SKM-1 treated with dmso at 0.1 percent for 144 hours (cell line): ENCODE measurements at regions not wholly inside any gene's neighbourhood (a gene's known extent, or its start where the extent isn't known, plus 50 kb on each side); places are given as distances from the start of the nearest gene placed in this dataset.
"Not testable (repeated sequence)": the region's sequence is repeated elsewhere in the genome, so short reads cannot be mapped to it uniquely, and the experiment has no call there.

Experiments
- DNase-seq: peaks from one replicate; lab custom pipeline; 2025; ENCODE audit not compliant: unreplicated experiment; lab: John Stamatoyannopoulos, UW

DNA sequence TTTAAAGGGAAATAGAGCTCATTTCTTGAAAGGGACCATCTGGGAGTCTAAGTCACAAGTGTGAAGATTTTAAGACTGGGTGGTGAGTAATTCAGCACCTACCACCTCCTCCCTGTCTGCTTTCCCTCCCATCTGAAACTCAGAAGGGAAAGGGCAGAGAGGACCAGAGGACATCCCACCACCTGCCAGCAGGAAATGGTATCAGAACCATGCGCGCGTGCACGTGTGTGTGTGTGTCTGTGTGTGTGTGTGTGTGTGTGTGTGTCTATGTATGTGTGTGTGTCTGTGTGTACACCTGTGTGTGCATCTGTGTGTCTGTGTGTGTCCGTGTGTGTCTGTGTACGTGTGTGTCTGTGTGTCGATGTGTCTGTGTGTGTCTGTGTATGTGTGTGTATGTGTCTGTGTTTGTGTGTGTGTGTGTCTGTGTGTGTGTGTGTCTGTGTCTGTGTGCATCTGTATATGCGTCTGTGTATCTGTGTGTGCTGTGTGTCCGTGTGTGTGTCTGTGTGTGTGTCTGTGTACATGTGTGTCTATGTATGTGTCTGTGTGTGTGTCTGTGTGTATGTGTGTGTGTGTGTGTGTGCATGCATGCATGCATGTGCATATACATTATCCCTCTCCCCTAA is 76.8 kb downstream of the ZFP36L2 start:
- DNase-seq, result no peak

GRCh38 chr2:43146083-43146482 is 80.3 kb downstream of the ZFP36L2 start:
- DNase-seq, result no peak

- DNase-seq, result peak; percentile 81
These were observed 82.1 kb downstream of the ZFP36L2 start for GRCh38 chr2:43144263-43144662.

GRCh38 chr2:43143756-43144155 is 82.7 kb downstream of the ZFP36L2 start:
- DNase-seq, result no peak

GRCh38 chr2:43142921-43143438 is 83.4 kb downstream of the ZFP36L2 start:
- no peak for DNase-seq

GRCh38 chr2:43141636-43142151 is 84.7 kb downstream of the ZFP36L2 start:
- DNase-seq, result not testable (repeated sequence)

- no peak for DNase-seq
These were observed 86.3 kb downstream of the ZFP36L2 start for GRCh38 chr2:43139996-43140621.

DNA sequence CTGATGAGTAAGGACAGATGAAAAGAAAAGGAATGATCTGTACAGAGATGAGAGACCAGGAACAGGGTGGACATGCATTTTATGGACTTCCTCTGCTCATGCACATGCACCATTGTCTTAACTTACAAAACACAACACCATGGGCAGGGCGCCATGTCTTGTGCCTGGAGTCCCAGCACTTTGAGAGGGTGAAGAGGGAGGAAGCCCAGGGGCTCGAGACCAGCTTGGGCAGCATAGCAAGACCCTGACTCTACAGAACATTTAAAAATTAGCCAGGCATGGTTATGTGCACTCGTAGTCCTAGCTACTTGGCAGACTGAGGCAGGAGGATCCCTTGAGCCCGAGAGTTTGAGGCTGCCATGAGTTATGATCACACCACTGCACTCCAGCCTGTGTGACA is 86.9 kb downstream of the ZFP36L2 start:
- DNase-seq, result no peak

DNA sequence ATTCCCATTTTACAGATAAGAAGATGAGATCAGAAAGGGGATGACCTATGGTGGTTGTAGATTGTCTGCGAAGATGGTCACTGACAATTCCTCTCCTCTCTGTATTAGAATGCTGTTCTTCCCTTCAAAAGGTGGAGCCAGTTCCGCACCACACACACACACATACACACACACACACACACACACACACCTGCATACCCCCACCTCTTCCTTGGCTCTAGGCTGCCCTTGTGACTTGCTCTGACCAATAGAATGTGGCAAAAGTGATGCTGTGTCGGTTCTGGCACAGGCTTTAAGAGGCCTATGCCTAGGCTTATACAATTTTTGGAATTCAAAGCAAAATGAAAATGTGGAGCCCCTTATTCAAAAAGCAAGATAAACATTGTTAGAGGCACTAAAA is 88.0 kb downstream of the ZFP36L2 start:
- DNase-seq, result no peak

DNA sequence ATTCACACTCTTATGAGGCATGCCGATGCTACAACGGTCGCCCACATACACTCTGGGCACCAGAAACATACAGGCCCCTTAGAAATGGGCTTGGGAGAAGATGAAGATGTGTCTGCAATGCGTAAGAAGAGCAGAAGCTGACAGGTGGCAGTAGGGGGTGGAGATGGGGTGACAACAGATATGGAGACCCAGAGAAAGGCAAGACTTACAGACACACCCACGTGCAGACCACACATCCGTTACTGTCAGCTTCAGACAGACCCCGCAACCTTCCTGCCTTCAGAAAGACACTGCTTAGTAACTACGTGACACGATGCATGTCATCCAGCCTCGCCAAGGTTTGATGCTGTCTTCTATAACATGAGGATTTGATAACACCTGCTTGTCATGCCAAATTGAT is 89.5 kb downstream of the ZFP36L2 start:
- no peak for DNase-seq

DNA sequence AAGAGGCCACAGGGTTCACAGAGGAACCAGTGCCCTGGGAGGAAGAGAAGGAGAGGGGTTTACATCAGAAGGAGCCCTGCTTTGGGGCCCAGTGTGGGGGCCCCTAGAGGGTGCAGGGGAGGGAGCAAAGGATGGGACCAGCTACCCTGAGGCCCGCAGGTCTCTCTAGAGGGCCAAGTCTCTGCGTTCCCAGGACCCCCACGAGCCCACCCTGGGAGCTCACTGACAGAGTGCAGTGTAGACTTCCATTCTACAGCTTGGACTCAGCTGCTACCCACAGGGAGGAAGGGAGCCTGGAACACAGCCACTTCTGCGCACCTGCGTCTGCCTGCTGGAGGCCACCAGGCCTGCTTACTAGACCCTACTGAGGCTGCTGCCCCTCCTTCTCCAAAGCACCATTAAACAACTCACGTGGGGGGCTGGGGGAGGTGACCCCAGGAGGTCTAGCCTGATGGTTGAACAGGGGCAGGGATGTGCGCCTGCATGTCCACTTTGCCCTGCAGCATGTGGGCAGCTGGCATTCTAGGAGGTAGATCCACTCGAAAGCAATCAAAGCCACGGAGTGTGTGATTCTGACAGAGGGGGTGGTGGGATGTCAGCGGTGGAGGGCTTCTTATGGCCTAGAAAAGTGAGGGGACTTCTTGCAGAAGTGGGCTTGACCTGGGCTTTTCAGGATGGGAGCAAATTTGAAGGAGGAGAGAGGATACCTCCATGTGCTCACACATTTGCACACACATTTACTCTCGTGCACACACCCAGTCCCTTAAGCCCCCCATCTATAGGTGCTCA is 90.2 kb downstream of the ZFP36L2 start:
- DNase-seq, result no peak

DNA sequence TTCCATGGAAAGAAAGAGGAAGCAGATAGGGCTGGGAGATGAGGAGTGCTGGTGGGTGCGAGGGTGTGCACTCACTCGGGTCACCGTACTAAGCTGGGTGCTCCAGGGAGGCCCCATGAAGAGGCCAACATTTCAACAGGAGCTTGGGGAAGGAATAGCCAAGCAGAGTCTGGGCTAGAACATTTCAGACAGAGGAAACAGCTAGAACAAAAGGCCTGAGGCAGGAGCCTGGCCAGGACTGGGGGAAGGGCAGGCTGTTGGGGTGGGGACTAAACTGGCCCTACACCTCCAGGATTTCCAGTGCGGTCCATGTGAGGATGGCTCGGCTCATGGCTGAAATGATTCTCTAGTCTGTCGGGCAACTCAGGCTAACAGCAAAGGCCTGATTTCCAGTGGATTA is 90.8 kb downstream of the ZFP36L2 start:
- DNase-seq, result no peak

DNA sequence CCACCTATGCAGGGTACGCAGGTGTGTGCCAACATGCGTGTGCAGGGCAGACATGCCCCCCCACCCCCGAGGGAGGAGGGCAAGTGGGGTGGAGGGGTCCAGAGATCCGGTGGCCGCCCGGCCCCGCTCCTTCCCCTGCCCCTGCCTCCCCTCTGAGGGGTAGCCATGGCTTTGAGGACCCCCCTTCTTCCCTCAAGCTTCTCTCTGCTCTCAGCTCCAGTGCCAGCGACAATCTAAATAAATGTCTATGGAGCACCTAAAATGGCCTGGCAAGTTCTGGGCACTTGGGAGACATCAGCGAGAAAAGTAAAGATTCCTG is 91.9 kb downstream of the ZFP36L2 start:
- no peak for DNase-seq

DNA sequence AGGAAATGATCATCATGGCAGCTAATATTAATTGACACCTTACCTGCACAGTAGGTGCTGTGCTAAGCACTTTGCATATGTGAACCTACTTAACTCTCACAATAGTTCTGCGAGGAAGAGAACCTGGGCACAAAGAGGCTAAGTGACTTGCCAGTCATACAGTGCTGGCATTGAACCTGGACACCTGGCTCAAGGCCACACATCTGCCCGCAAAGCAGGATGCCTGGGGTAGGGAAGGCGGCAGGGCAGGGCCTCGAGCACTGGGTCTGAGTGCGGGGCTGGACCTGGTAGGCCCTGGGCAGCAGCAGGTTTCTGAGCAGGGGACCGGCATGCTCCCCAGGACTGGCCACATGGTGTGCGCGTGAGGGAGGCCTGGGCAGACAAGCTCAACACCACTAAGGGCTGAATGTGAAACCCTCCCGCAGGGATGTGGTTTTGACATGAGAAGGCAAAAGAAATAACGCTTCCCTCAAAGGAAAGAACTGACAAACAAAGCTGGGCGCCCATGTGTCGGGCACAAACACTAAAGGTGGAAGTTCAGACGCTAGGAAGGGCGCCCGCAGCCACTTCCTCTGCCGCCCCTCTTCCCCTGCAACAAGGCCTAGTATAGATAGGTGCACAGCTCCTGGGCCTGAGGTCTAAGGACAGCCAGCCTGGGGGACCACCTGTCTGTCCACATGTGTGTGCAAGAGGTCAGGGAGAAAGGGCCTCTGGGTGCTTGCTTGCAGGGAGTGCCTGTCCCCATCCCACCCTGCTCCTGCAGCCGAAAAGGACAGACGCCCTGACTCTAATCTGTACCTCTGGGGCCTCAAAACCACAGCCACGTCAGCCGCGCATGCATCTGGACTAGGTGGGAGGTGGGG is 92.5 kb downstream of the ZFP36L2 start:
- peak; percentile 91 for DNase-seq

- no peak for DNase-seq
These were observed 93.1 kb downstream of the ZFP36L2 start for GRCh38 chr2:43133336-43133707.

- peak; percentile 78 for DNase-seq
These were observed 93.6 kb downstream of the ZFP36L2 start for GRCh38 chr2:43132683-43133301.

DNA sequence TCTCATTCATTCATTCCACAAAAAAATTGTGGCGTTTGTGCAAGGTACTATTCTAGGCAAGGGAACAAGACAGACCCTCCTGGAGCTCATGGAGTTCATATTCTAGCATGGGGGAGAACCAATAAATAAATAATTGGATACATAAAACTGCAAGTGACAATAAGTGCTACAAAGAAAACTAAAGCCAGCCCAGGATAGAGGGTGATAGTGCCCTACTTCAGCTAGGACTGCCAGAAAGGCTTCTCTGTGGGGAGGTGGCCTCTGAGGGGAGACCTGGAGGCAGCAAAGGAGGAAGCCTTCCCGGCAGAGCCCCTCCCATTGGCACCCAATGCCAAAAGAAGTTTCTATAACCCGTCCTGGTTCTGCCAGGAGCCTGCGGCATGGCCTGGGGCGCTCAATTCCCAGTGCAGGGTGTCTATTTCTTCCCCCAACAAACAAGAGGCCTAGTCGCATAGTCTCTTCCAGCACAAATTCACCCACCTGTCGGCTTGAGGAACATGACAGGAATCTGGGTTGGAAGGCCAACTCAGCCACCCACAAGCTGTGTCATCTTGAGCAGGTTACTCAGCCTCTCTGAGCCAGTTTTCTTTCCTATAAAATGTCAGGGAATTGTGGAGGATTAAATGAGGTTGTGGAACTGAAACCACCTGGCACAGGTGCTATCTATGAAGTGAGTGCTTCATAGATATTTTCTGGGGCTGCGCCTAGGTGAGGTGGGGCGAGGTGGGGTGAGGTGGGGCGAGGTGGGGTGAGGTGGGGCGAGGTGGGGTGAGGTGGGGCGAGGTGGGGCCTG is 94.3 kb downstream of the ZFP36L2 start:
- no peak for DNase-seq

GRCh38 chr2:43131051-43131889 is 95.1 kb downstream of the ZFP36L2 start:
- peak; percentile 92 for DNase-seq

GRCh38 chr2:43130548-43130875 is 95.9 kb downstream of the ZFP36L2 start:
- no peak for DNase-seq
